ENCODE measurements at regions not wholly inside any gene's neighbourhood (a gene's known extent, or its start where the extent isn't known, plus 50 kb on each side); places are given as distances from the start of the nearest gene placed in this dataset.

DNA sequence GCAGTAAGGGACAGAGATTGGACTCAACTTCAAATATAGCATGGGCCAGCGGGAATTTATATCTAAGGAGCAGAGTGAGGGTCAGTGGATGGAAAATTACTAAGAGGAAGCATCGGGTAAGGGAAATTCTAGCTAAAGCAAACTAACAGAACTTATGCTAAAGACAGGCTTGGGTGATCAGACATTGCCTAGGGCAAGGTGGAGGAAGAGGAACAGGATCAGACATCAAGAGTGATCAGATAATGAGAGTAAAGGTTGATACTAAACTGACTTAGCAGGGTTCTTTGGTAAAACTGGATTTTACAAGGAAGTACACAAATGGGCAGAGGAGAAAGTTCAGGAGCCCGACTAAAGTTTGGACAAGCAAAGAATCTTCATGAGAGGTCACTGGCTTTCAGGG lies 86.3 kb upstream of the TOM1L1 start:
- TF ChIP-seq, protein P1, sequence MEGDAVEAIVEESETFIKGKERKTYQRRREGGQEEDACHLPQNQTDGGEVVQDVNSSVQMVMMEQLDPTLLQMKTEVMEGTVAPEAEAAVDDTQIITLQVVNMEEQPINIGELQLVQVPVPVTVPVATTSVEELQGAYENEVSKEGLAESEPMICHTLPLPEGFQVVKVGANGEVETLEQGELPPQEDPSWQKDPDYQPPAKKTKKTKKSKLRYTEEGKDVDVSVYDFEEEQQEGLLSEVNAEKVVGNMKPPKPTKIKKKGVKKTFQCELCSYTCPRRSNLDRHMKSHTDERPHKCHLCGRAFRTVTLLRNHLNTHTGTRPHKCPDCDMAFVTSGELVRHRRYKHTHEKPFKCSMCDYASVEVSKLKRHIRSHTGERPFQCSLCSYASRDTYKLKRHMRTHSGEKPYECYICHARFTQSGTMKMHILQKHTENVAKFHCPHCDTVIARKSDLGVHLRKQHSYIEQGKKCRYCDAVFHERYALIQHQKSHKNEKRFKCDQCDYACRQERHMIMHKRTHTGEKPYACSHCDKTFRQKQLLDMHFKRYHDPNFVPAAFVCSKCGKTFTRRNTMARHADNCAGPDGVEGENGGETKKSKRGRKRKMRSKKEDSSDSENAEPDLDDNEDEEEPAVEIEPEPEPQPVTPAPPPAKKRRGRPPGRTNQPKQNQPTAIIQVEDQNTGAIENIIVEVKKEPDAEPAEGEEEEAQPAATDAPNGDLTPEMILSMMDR (IDR thresholded peaks at IDR 0.05) = no peak
- no peak for TF ChIP-seq POLR2A (IDR thresholded peaks at IDR 0.05)
